Calu3 (cell line): ENCODE measurements at regions not wholly inside any gene's neighbourhood (a gene's known extent, or its start where the extent isn't known, plus 50 kb on each side); places are given as distances from the start of the nearest gene placed in this dataset.
"Not testable (repeated sequence)": the region's sequence is repeated elsewhere in the genome, so short reads cannot be mapped to it uniquely, and the experiment has no call there.

Experiments
- BruUV-seq: library from RNA; stranded (reverse); fragments of 400-500 nt; replicated peaks from 2 replicates; lab custom pipeline; 2021; lab: Mats Ljungman, UMichigan
- CTCF ChIA-PET: fragments of 300-600 bp; sonication (Branson Sonifier 250); formaldehyde crosslinking; loops from one replicate; lab custom pipeline; 2022; ENCODE audit warnings: antibody characterized with exemption; lab: Charles Lee
- DNase-seq: peaks from one replicate; pipeline ENCODE4 v3.0.0; 2022
- H3K27ac Mint-ChIP-seq: one replicate; pipeline ENCODE4 v1.8.0; 2022; ENCODE audit warnings: mixed read lengths; ENCODE audit not compliant: unreplicated experiment
- H3K27me3 Mint-ChIP-seq: one replicate; pipeline ENCODE4 v1.8.0; 2022; ENCODE audit warnings: mixed read lengths; ENCODE audit not compliant: unreplicated experiment
- H3K36me3 Mint-ChIP-seq: one replicate; pipeline ENCODE4 v1.8.0; 2022; ENCODE audit warnings: mild to moderate bottlenecking, moderate library complexity, mixed read lengths; ENCODE audit not compliant: insufficient read depth, unreplicated experiment
- H3K4me1 Mint-ChIP-seq: one replicate; pipeline ENCODE4 v1.8.0; 2022; ENCODE audit warnings: mild to moderate bottlenecking, low read depth, mixed read lengths; ENCODE audit not compliant: unreplicated experiment
- H3K4me3 Mint-ChIP-seq: one replicate; pipeline ENCODE4 v1.8.0; 2022; ENCODE audit warnings: mild to moderate bottlenecking, low read depth, moderate library complexity, mixed read lengths; ENCODE audit not compliant: unreplicated experiment
- H3K9me3 Mint-ChIP-seq: one replicate; pipeline ENCODE4 v1.8.0; 2022; ENCODE audit warnings: low read depth, mixed read lengths; ENCODE audit not compliant: unreplicated experiment
- CTCF ChIP-seq: fragments of 200-600 bp; IDR thresholded peaks from one replicate; pipeline ENCODE4 v1.8.0; 2022; ENCODE audit warnings: antibody characterized with exemption; ENCODE audit not compliant: unreplicated experiment
- intact Hi-C: fragments of 100-400 bp; cut with micrococcal nuclease; formaldehyde crosslinking; loops from one replicate; pipeline ENCODE4 v1.10.0; 2022; ENCODE audit not compliant: unreplicated experiment

- no peaks in the 10 kb centered on the region for H3K4me1 Mint-ChIP-seq
- H3K27ac Mint-ChIP-seq: no peak overlapping the region
- DNase-seq: no peak
- intact Hi-C loops: no loop called here
- H3K27me3 Mint-ChIP-seq: no peaks in the 10 kb centered on the region
- CTCF ChIA-PET: no interaction called here
- no peak overlapping the region for H3K4me3 Mint-ChIP-seq
- H3K36me3 Mint-ChIP-seq: no peaks in the 10 kb centered on the region
- TF ChIP-seq CTCF: no peak
- no TSS peak for BruUV-seq
- peaks cover 5% of the 10 kb centered on the region for H3K9me3 Mint-ChIP-seq
Measured at GRCh38 chr5:82466986-82467561, 188.9 kb upstream of the RPS23 start.

GRCh38 chr5:82465235-82465634, 187.1 kb upstream of the RPS23 start:
- DNase-seq: no peak
- BruUV-seq: no TSS peak
- Mint-ChIP-seq H3K36me3 (no peaks in the 10 kb centered on the region), H3K4me3 (no peak overlapping the region), H3K9me3 (peaks cover 7% of the 10 kb centered on the region), H3K27me3 (no peaks in the 10 kb centered on the region), H3K27ac (no peak overlapping the region), H3K4me1 (no peaks in the 10 kb centered on the region)
- no peak for TF ChIP-seq CTCF
- CTCF ChIA-PET: no interaction called here
- intact Hi-C loops: no loop called here

GRCh38 chr5:82459626-82460025, 181.5 kb upstream of the RPS23 start:
- intact Hi-C loops: no loop called here
- TF ChIP-seq CTCF: no peak
- Mint-ChIP-seq H3K4me1 (no peaks in the 10 kb centered on the region), H3K36me3 (no peaks in the 10 kb centered on the region), H3K4me3 (no peak overlapping the region), H3K9me3 (peaks cover 10% of the 10 kb centered on the region), H3K27me3 (no peaks in the 10 kb centered on the region), H3K27ac (no peak overlapping the region)
- BruUV-seq: no TSS peak
- no peak for DNase-seq
- CTCF ChIA-PET: interaction anchor here (1.0 kb wide), 1 partner anchor 11 kb away, joined by 3 read pairs; no protein-coding TSS in a partner anchor

- H3K27ac Mint-ChIP-seq, H3K4me3 Mint-ChIP-seq, H3K4me1 Mint-ChIP-seq, intact Hi-C loops, BruUV-seq, H3K36me3 Mint-ChIP-seq, H3K27me3 Mint-ChIP-seq, DNase-seq, H3K9me3 Mint-ChIP-seq, CTCF ChIA-PET: not testable (repeated sequence)
Measured at GRCh38 chr5:82455317-82455716, 177.2 kb upstream of the RPS23 start.

- DNase-seq: no peak
- TF ChIP-seq CTCF: no peak
- intact Hi-C loops: no loop called here
Measured at GRCh38 chr5:82448374-82448773, 170.2 kb upstream of the RPS23 start.

More at GRCh38 chr5:82448374-82448773, 170.2 kb upstream of the RPS23 start:
- no peak overlapping the region for H3K4me3 Mint-ChIP-seq
- BruUV-seq: no TSS peak
- CTCF ChIA-PET: interaction anchor here (1.2 kb wide), 1 partner anchor 11 kb away, joined by 3 read pairs; no protein-coding TSS in a partner anchor
- no peaks in the 10 kb centered on the region for H3K4me1 Mint-ChIP-seq
- H3K9me3 Mint-ChIP-seq: no peaks in the 10 kb centered on the region
- H3K27me3 Mint-ChIP-seq: no peaks in the 10 kb centered on the region
- no peak overlapping the region for H3K27ac Mint-ChIP-seq
- no peaks in the 10 kb centered on the region for H3K36me3 Mint-ChIP-seq
